GM12891 (cell line): ENCODE measurements at regions not wholly inside any gene's neighbourhood (a gene's known extent, or its start where the extent isn't known, plus 50 kb on each side); places are given as distances from the start of the nearest gene placed in this dataset.

Experiments used
- POLR2A ChIP-seq: IDR thresholded peaks from 2 replicates; pipeline ENCODE4 v1.6.1; 2011; ENCODE audit warnings: low read depth, low read length, control low read depth
- POLR2AphosphoS5 ChIP-seq: IDR thresholded peaks from 2 replicates; pipeline ENCODE4 v1.6.1; 2011; ENCODE audit warnings: low read depth, low read length, control low read depth

- TF ChIP-seq POLR2AphosphoS5 (no peak), POLR2A (no peak)
Measured at GRCh38 chr2:133836691-133837345, 268.6 kb upstream of the NCKAP5 start.
